ENCODE measurements at regions not wholly inside any gene's neighbourhood (a gene's known extent, or its start where the extent isn't known, plus 50 kb on each side); places are given as distances from the start of the nearest gene placed in this dataset.

- TF ChIP-seq, protein P1, sequence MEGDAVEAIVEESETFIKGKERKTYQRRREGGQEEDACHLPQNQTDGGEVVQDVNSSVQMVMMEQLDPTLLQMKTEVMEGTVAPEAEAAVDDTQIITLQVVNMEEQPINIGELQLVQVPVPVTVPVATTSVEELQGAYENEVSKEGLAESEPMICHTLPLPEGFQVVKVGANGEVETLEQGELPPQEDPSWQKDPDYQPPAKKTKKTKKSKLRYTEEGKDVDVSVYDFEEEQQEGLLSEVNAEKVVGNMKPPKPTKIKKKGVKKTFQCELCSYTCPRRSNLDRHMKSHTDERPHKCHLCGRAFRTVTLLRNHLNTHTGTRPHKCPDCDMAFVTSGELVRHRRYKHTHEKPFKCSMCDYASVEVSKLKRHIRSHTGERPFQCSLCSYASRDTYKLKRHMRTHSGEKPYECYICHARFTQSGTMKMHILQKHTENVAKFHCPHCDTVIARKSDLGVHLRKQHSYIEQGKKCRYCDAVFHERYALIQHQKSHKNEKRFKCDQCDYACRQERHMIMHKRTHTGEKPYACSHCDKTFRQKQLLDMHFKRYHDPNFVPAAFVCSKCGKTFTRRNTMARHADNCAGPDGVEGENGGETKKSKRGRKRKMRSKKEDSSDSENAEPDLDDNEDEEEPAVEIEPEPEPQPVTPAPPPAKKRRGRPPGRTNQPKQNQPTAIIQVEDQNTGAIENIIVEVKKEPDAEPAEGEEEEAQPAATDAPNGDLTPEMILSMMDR (IDR thresholded peaks at IDR 0.05; ENCODE audit: low read length): no peak
- no peak for TF ChIP-seq EZH2 (IDR thresholded peaks at IDR 0.05; ENCODE audit: borderline replicate concordance, low read length)
Observed at GRCh38 chr10:130570074-130570473, 433.9 kb downstream of the GLRX3 start.
